ENCODE measurements at regions not wholly inside any gene's neighbourhood (a gene's known extent, or its start where the extent isn't known, plus 50 kb on each side); places are given as distances from the start of the nearest gene placed in this dataset.

- H3K36me3 ChIP-seq (ENCODE audit: insufficient read depth) = no peaks in the 10 kb centered on the region
- H3K27me3 ChIP-seq (ENCODE audit: insufficient read depth, low read depth) = no peaks in the 10 kb centered on the region
- no peak overlapping the region for H3K4me2 ChIP-seq
- H3K79me2 ChIP-seq (ENCODE audit: insufficient read depth, low read depth) = no peaks in the 10 kb centered on the region
- H2AFZ ChIP-seq (ENCODE audit: low read depth) = no peak overlapping the region
- no peaks in the 10 kb centered on the region for H3K4me1 ChIP-seq (ENCODE audit: low read depth, poor library complexity, severe bottlenecking)
- no peak overlapping the region for H3K4me3 ChIP-seq (IDR thresholded peaks at IDR 0.05; ENCODE audit: insufficient read depth, low read depth, low read length)
- no peaks in the 10 kb centered on the region for H4K20me1 ChIP-seq (ENCODE audit: insufficient read depth)
- no peak for TF ChIP-seq CTCF (conservative IDR thresholded peaks at IDR 0.05; ENCODE audit: low read depth, low read length)
- H3K27ac ChIP-seq = no peak overlapping the region
- H3K9ac ChIP-seq = no peak overlapping the region
Measured at GRCh38 chr5:152853361-152853760, 448.3 kb upstream of the NMUR2 start.

- no peaks in the 10 kb centered on the region for H3K36me3 ChIP-seq (ENCODE audit: insufficient read depth)
- H3K4me2 ChIP-seq = no peak overlapping the region
- H3K9ac ChIP-seq = no peak overlapping the region
- H3K79me2 ChIP-seq (ENCODE audit: insufficient read depth, low read depth) = no peaks in the 10 kb centered on the region
- no peak overlapping the region for H2AFZ ChIP-seq (ENCODE audit: low read depth)
- TF ChIP-seq CTCF (conservative IDR thresholded peaks at IDR 0.05; ENCODE audit: low read depth, low read length) = no peak
- no peak overlapping the region for H3K27ac ChIP-seq
- H3K4me1 ChIP-seq (ENCODE audit: low read depth, poor library complexity, severe bottlenecking) = no peaks in the 10 kb centered on the region
- no peaks in the 10 kb centered on the region for H4K20me1 ChIP-seq (ENCODE audit: insufficient read depth)
- no peaks in the 10 kb centered on the region for H3K27me3 ChIP-seq (ENCODE audit: insufficient read depth, low read depth)
- H3K4me3 ChIP-seq (IDR thresholded peaks at IDR 0.05; ENCODE audit: insufficient read depth, low read depth, low read length) = no peak overlapping the region
Measured at GRCh38 chr5:152855441-152855840, 450.4 kb upstream of the NMUR2 start.

- Histone ChIP-seq H3K4me3 (IDR thresholded peaks at IDR 0.05; ENCODE audit: insufficient read depth, low read depth, low read length) (no peak overlapping the region), H3K4me2 (no peak overlapping the region), H3K36me3 (ENCODE audit: insufficient read depth) (no peaks in the 10 kb centered on the region), H3K4me1 (ENCODE audit: low read depth, poor library complexity, severe bottlenecking) (no peaks in the 10 kb centered on the region), H3K79me2 (ENCODE audit: insufficient read depth, low read depth) (no peaks in the 10 kb centered on the region), H3K27me3 (ENCODE audit: insufficient read depth, low read depth) (no peaks in the 10 kb centered on the region), H2AFZ (ENCODE audit: low read depth) (no peak overlapping the region), H4K20me1 (ENCODE audit: insufficient read depth) (no peaks in the 10 kb centered on the region), H3K27ac (no peak overlapping the region), H3K9ac (no peak overlapping the region)
- no peak for TF ChIP-seq CTCF (conservative IDR thresholded peaks at IDR 0.05; ENCODE audit: low read depth, low read length)
Measured at GRCh38 chr5:152861231-152861630, 456.2 kb upstream of the NMUR2 start.

- H3K4me3 ChIP-seq (IDR thresholded peaks at IDR 0.05; ENCODE audit: insufficient read depth, low read depth, low read length) = no peak overlapping the region
- H4K20me1 ChIP-seq (ENCODE audit: insufficient read depth) = no peaks in the 10 kb centered on the region
- H3K4me2 ChIP-seq = no peak overlapping the region
- no peaks in the 10 kb centered on the region for H3K27me3 ChIP-seq (ENCODE audit: insufficient read depth, low read depth)
- H3K27ac ChIP-seq = no peak overlapping the region
- no peaks in the 10 kb centered on the region for H3K4me1 ChIP-seq (ENCODE audit: low read depth, poor library complexity, severe bottlenecking)
- H3K79me2 ChIP-seq (ENCODE audit: insufficient read depth, low read depth) = no peaks in the 10 kb centered on the region
- no peak overlapping the region for H2AFZ ChIP-seq (ENCODE audit: low read depth)
- TF ChIP-seq CTCF (conservative IDR thresholded peaks at IDR 0.05; ENCODE audit: low read depth, low read length) = no peak
- no peaks in the 10 kb centered on the region for H3K36me3 ChIP-seq (ENCODE audit: insufficient read depth)
- H3K9ac ChIP-seq = no peak overlapping the region
Measured at GRCh38 chr5:152864447-152864846, 459.4 kb upstream of the NMUR2 start.

- no peak overlapping the region for H3K9ac ChIP-seq
- TF ChIP-seq CTCF (conservative IDR thresholded peaks at IDR 0.05; ENCODE audit: low read depth, low read length) = no peak
- H3K4me1 ChIP-seq (ENCODE audit: low read depth, poor library complexity, severe bottlenecking) = no peaks in the 10 kb centered on the region
- H3K79me2 ChIP-seq (ENCODE audit: insufficient read depth, low read depth) = no peaks in the 10 kb centered on the region
- H2AFZ ChIP-seq (ENCODE audit: low read depth) = no peak overlapping the region
- no peaks in the 10 kb centered on the region for H3K36me3 ChIP-seq (ENCODE audit: insufficient read depth)
- no peaks in the 10 kb centered on the region for H4K20me1 ChIP-seq (ENCODE audit: insufficient read depth)
- H3K4me3 ChIP-seq (IDR thresholded peaks at IDR 0.05; ENCODE audit: insufficient read depth, low read depth, low read length) = no peak overlapping the region
- H3K4me2 ChIP-seq = no peak overlapping the region
- no peaks in the 10 kb centered on the region for H3K27me3 ChIP-seq (ENCODE audit: insufficient read depth, low read depth)
- no peak overlapping the region for H3K27ac ChIP-seq
Measured at GRCh38 chr5:152864991-152865390, 459.9 kb upstream of the NMUR2 start.
